Common myeloid progenitor, CD34-positive (primary cell): ENCODE measurements at regions not wholly inside any gene's neighbourhood (a gene's known extent, or its start where the extent isn't known, plus 50 kb on each side); places are given as distances from the start of the nearest gene placed in this dataset.

Experiments used
- CTCF ChIA-PET: fragments of 350-600 bp; sonication (Branson Sonifier 250); formaldehyde crosslinking; loops from one replicate; lab custom pipeline; 2021; ENCODE audit warnings: antibody characterized with exemption; lab: Charles Lee
- POLR2A ChIA-PET: fragments of 350-600 bp; sonication (Branson Sonifier 250); formaldehyde crosslinking; loops from one replicate; lab custom pipeline; 2021; ENCODE audit warnings: antibody characterized with exemption; lab: Charles Lee
- DNase-seq, 3 donors: peaks; one replicate each; pipeline versions ENCODE4 v3.0.0 to v3.0.0-alpha.2; 2013
- H3K27ac ChIP-seq, 2 experiments: 1 replicate in 1 of 2; 2 replicates in 1 of 2; pipeline ENCODE4 v1.7.0; 2013; ENCODE audit warnings: inconsistent platforms in 2 of 2, low read length in 2 of 2, mild to moderate bottlenecking in 2 of 2, low read depth in 1 of 2, moderate library complexity in 1 of 2; ENCODE audit not compliant: severe bottlenecking in 2 of 2, insufficient read depth in 1 of 2, poor library complexity in 1 of 2
- H3K27me3 ChIP-seq, 5 experiments: replicated peaks in 2 of 5; 1 replicate in 3 of 5; 2 replicates in 2 of 5; pipeline versions ENCODE4 v1.6.1 to v1.7.0; 2013; ENCODE audit warnings: low read length in 4 of 5, mild to moderate bottlenecking in 2 of 5, moderate library complexity in 2 of 5, inconsistent platforms in 1 of 5; ENCODE audit not compliant: insufficient read depth in 5 of 5, control insufficient read depth in 4 of 5
- H3K36me3 ChIP-seq, 4 experiments: 1 replicate in 2 of 4; 2 replicates in 2 of 4; pipeline versions ENCODE4 v1.6.1 to v1.7.0; 2013; ENCODE audit warnings: low read length in 3 of 4, control low read depth in 1 of 4, mild to moderate bottlenecking in 1 of 4; ENCODE audit not compliant: control insufficient read depth in 4 of 4, insufficient read depth in 4 of 4
- H3K4me1 ChIP-seq, 4 experiments: 1 replicate in 3 of 4; 2 replicates in 1 of 4; pipeline versions ENCODE4 v1.6.1 to v1.7.1; 2013; ENCODE audit warnings: low read length in 3 of 4, mild to moderate bottlenecking in 3 of 4, control low read depth in 1 of 4, inconsistent platforms in 1 of 4, moderate library complexity in 1 of 4; ENCODE audit not compliant: control insufficient read depth in 4 of 4, insufficient read depth in 4 of 4; ENCODE audit errors: control extremely low read depth in 1 of 4
- H3K4me3 ChIP-seq, 7 experiments: 1 replicate in 4 of 7; 2 replicates in 3 of 7; pipeline versions ENCODE4 v1.5.1 to v1.7.0; 2013; ENCODE audit warnings: mild to moderate bottlenecking in 7 of 7, low read length in 6 of 7, moderate library complexity in 6 of 7, inconsistent platforms in 2 of 7, low read depth in 2 of 7, control low read depth in 1 of 7; ENCODE audit not compliant: insufficient read depth in 4 of 7, control insufficient read depth in 1 of 7; ENCODE audit errors: extremely low read depth in 1 of 7
- H3K9me3 ChIP-seq, 5 experiments: 1 replicate in 4 of 5; 2 replicates in 1 of 5; pipeline versions ENCODE4 v1.6.1 to v1.7.1; 2013; ENCODE audit warnings: low read length in 4 of 5, mild to moderate bottlenecking in 2 of 5, inconsistent platforms in 1 of 5, low read depth in 1 of 5, moderate library complexity in 1 of 5; ENCODE audit not compliant: control insufficient read depth in 4 of 5, insufficient read depth in 2 of 5; ENCODE audit errors: control extremely low read depth in 1 of 5
- WGBS: methylation state at CpG from one replicate; pipeline ENCODE4 v1.1.5; 2013; ENCODE audit not compliant: insufficient coverage; 5-methylcytosine and 5-hydroxymethylcytosine counted together

DNA sequence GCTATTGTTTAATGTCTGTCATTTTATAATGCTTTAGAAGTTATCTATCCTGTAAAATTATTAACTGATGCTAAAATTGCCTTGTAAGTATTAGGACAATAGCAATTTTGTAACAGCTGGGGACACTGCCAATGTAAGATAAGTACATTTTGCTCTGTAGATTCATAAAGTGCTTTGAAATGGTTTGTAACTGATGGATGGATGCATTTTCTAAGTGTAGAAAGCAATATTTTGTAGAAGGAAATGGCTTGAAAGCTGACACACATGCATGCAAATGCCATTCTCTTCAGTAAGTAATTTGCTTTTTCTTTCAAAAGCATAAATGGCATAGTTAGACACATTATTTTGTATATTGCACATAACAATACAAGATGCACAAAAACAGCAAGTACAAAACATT lies 129.8 kb downstream of the FOXG1 start:
- no peaks in the 10 kb centered on the region for H3K9me3 ChIP-seq
- DNase-seq = no peak
- no peaks in the 10 kb centered on the region for H3K27me3 ChIP-seq
- ChIA-PET POLR2A (no interaction called here), CTCF (interaction anchor here (0.8 kb wide), 1 partner anchor 26 kb away, joined by 3 read pairs; no protein-coding TSS in a partner anchor)
- H3K4me1 ChIP-seq = no peaks in the 10 kb centered on the region
- no peak overlapping the region for H3K27ac ChIP-seq
- no peak overlapping the region for H3K4me3 ChIP-seq
- no peaks in the 10 kb centered on the region for H3K36me3 ChIP-seq

DNA sequence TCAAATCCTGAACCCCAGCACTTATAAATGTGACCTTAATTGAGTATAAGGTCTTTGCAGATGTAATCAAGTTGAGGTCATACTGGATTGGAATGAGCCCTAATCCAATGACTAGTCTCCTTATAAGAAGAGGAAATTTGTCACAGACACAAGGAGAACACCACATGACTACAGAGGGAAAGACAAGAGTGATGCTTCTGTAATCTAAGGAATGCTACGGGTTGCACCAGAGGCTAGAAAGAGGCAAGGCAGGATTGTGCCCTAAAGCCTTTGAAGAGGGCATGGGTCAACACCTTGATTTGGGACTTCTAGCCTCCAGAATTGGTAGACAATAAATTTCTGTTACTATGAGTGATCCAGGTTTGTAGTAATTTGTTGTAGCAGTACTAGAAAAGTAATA lies 135.0 kb downstream of the FOXG1 start:
- CTCF ChIA-PET = no interaction called here
- Histone ChIP-seq H3K9me3 (no peaks in the 10 kb centered on the region), H3K27me3 (no peaks in the 10 kb centered on the region), H3K36me3 (no peaks in the 10 kb centered on the region), H3K4me3 (no peak overlapping the region), H3K27ac (no peak overlapping the region), H3K4me1 (no peaks in the 10 kb centered on the region)
- no peak for DNase-seq
- POLR2A ChIA-PET = no interaction called here
- WGBS = 71% methylated on average over 1 of the region's 1 CpG

DNA sequence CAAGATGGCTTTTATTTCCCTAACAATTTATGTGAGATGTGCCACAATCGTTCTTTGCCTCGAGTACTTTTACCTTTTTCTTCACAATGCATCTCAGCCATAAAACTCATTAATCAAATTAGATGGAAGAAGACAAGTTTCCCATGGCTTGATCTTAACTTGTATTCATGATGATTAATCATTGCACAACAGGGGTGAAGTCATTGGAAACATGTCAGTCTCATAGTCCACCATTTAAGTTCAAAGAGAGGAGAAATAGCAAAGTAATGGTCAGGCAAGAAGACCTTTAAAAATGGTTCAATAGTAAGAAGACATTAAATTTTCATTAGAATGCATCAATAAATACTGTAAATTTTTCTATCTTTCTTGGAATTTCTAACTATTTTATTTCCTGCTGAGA lies 136.3 kb downstream of the FOXG1 start:
- Histone ChIP-seq H3K4me1 (no peaks in the 10 kb centered on the region), H3K27me3 (no peaks in the 10 kb centered on the region), H3K27ac (no peak overlapping the region), H3K4me3 (no peak overlapping the region), H3K36me3 (no peaks in the 10 kb centered on the region), H3K9me3 (no peaks in the 10 kb centered on the region)
- no CpG with 5 or more reads among the region's 2 CpGs for WGBS
- POLR2A ChIA-PET = no interaction called here
- no peak for DNase-seq
- CTCF ChIA-PET = no interaction called here

DNA sequence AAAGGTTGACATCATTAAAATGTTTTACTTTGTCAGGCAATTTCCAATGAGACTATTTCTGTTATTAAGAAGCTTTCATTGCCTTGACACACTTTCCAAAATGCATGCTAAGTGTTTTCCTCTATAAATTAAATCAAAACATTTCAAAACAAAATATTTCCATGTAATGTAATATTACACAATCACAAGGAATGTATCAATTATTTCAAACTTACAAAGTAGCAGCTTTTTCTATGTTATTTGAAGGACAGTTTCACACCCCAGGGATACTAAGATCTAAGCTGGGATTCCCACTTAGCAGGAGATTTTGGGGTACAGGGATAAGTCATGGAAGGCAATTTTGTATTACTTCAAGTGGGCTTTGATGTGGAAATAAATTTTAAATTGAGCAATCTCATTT lies 144.9 kb downstream of the FOXG1 start:
- no peaks in the 10 kb centered on the region for H3K36me3 ChIP-seq
- H3K4me3 ChIP-seq = no peak overlapping the region
- H3K27me3 ChIP-seq = no peaks in the 10 kb centered on the region
- no peaks in the 10 kb centered on the region for H3K4me1 ChIP-seq
- DNase-seq = no peak
- CTCF ChIA-PET = no interaction called here
- H3K9me3 ChIP-seq = no peaks in the 10 kb centered on the region
- POLR2A ChIA-PET = no interaction called here
- H3K27ac ChIP-seq = no peak overlapping the region

DNA sequence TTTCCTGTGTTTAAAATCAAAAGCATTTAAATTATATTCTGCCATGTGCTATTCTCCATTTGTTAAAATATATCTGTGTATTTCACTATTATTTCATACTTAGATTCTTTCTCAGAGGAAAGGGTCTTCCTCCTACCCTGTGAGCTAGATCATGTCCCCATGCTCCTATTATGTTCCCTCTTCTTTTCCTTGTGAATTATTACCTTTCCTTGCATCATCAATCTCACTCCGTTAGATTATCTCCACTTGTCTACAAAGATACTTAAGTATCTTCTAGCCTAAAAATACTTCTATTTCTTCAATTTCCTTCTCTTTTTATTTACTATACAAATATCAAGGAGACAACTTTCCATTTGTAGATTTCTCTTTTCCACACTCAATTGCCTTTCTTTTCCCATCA lies 146.5 kb downstream of the FOXG1 start:
- Histone ChIP-seq H3K27me3 (no peaks in the 10 kb centered on the region), H3K27ac (no peak overlapping the region), H3K4me3 (no peak overlapping the region), H3K4me1 (no peaks in the 10 kb centered on the region), H3K36me3 (no peaks in the 10 kb centered on the region), H3K9me3 (no peaks in the 10 kb centered on the region)
- WGBS = 93% methylated on average over 1 of the region's 1 CpG
- CTCF ChIA-PET = no interaction called here
- POLR2A ChIA-PET = no interaction called here
- no peak for DNase-seq

DNA sequence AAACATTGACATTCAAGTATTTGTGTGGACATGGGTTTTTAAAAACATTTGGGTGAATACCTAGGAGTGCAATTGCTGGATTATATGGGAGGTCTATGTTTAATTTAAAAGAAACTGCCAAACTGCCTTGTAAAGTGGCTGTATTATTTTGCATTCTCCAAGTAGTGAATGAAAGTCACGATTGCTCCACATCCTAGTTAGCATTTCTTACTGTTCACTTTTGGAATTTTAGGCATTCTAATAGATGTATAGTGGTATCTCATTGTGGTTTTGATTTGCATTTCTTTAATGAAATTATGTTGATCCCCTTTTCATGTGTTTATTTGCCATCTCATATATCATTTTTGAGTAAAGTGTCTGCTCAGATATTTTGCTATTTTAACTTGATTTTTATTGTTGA lies 159.5 kb downstream of the FOXG1 start:
- H3K4me3 ChIP-seq = no peak overlapping the region
- DNase-seq = no peak
- 67% methylated on average over 1 of the region's 1 CpG for WGBS
- no peaks in the 10 kb centered on the region for H3K36me3 ChIP-seq
- no peak overlapping the region for H3K27ac ChIP-seq
- H3K4me1 ChIP-seq = no peaks in the 10 kb centered on the region
- POLR2A ChIA-PET = no interaction called here
- CTCF ChIA-PET = no interaction called here
- H3K27me3 ChIP-seq = no peaks in the 10 kb centered on the region
- no peaks in the 10 kb centered on the region for H3K9me3 ChIP-seq

DNA sequence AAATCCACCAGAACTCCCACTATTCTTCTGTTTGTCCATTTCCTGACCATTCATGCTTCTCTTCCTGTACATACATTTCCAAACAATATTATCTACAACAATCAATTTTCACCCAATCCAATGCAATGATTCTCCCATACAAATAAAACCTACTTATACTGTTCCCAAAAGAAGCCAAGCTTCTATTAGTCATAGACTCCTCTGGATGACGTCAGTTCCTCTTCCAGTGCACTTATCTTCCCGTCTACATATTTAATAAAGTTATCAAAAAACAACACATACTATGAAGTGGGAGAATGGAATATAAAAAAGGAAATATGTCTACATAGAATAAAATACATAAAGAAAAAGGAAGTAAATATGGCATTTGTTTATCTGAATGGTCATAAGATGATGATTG lies 165.4 kb downstream of the FOXG1 start:
- ChIA-PET POLR2A (no interaction called here), CTCF (no interaction called here)
- no CpG with 5 or more reads among the region's 2 CpGs for WGBS

DNA sequence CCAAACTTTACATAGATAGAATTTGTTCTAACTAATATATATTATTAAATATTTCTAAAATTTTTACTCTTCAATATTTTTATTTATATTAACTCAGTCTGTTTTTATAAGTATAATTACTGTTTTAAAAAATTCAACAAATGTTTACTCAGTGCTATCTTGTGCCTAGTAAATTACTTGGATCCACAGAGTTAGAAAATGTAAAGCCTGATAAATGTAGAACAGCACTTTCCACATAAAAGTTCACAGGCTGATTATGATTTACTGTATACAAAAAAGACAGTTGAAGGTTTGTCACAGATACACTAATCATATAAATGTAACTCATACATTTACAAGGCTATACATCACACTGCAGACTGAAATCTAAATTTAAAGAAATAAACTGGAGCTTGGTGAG lies 170.0 kb downstream of the FOXG1 start:
- DNase-seq = no peak
- H3K36me3 ChIP-seq = no peaks in the 10 kb centered on the region
- H3K9me3 ChIP-seq = peaks cover 0 to 2% (median 0%) of the 10 kb centered on the region in 5 experiments
- CTCF ChIA-PET = no interaction called here
- no peak overlapping the region for H3K4me3 ChIP-seq
- H3K4me1 ChIP-seq = no peaks in the 10 kb centered on the region
- POLR2A ChIA-PET = no interaction called here
- H3K27me3 ChIP-seq = no peaks in the 10 kb centered on the region
- no peak overlapping the region for H3K27ac ChIP-seq

More for the DNA sequence above, 165.4 kb downstream of the FOXG1 start:
- no peak overlapping the region for H3K4me3 ChIP-seq
- DNase-seq = no peak
- H3K4me1 ChIP-seq = no peaks in the 10 kb centered on the region
- peaks cover 0 to 2% (median 0%) of the 10 kb centered on the region in 5 experiments for H3K9me3 ChIP-seq
- H3K36me3 ChIP-seq = no peaks in the 10 kb centered on the region
- no peaks in the 10 kb centered on the region for H3K27me3 ChIP-seq
- H3K27ac ChIP-seq = no peak overlapping the region
